Right renal cortex interstitium (tissue), 3 donors: ENCODE measurements at regions not wholly inside any gene's neighbourhood (a gene's known extent, or its start where the extent isn't known, plus 50 kb on each side); places are given as distances from the start of the nearest gene placed in this dataset.
A peak's percentile ranks its signal among the peaks of the same experiment; 100 is the strongest.

Experiments
- DNase-seq, 3 donors: peaks; one replicate each; pipeline ENCODE4 v3.0.0-alpha.2; 2013; ENCODE audit warnings: low read depth in 3 of 3, low spot score in 2 of 3

GRCh38 chr13:111862836-111863815, 203.8 kb upstream of the SOX1 start:
- DNase-seq: no peak

- no peak for DNase-seq
Observed at GRCh38 chr13:111864566-111864965, 202.4 kb upstream of the SOX1 start.

GRCh38 chr13:111865046-111865445, 201.9 kb upstream of the SOX1 start:
- DNase-seq: no peak

- no peak for DNase-seq
Observed at GRCh38 chr13:111865826-111866225, 201.1 kb upstream of the SOX1 start.

GRCh38 chr13:111866731-111867245, 200.2 kb upstream of the SOX1 start:
- DNase-seq: no peak

GRCh38 chr13:111867657-111868056, 199.3 kb upstream of the SOX1 start:
- DNase-seq: no peak

- DNase-seq: no peak
Observed at GRCh38 chr13:111868716-111869115, 198.2 kb upstream of the SOX1 start.

- no peak for DNase-seq
Observed at GRCh38 chr13:111872475-111873150, 194.3 kb upstream of the SOX1 start.

GRCh38 chr13:111873676-111874178, 193.2 kb upstream of the SOX1 start:
- no peak for DNase-seq

- no peak for DNase-seq
Observed at GRCh38 chr13:111874981-111875380, 192.0 kb upstream of the SOX1 start.

- no peak for DNase-seq
Observed at GRCh38 chr13:111875915-111876314, 191.0 kb upstream of the SOX1 start.

GRCh38 chr13:111876506-111876905, 190.4 kb upstream of the SOX1 start:
- no peak for DNase-seq

GRCh38 chr13:111877906-111878305, 189.0 kb upstream of the SOX1 start:
- DNase-seq: no peak

GRCh38 chr13:111879719-111880118, 187.2 kb upstream of the SOX1 start:
- no peak for DNase-seq

- DNase-seq: no peak
Observed at GRCh38 chr13:111880185-111880584, 186.8 kb upstream of the SOX1 start.

- DNase-seq: no peak
Observed at GRCh38 chr13:111881700-111882099, 185.2 kb upstream of the SOX1 start.

GRCh38 chr13:111882351-111882750, 184.6 kb upstream of the SOX1 start:
- no peak for DNase-seq

- DNase-seq: no peak
Observed at GRCh38 chr13:111883571-111884343, 183.2 kb upstream of the SOX1 start.

GRCh38 chr13:111886217-111886945, 180.6 kb upstream of the SOX1 start:
- no peak for DNase-seq

- DNase-seq: peak in 1 of 3 donors; percentile 47
Observed at GRCh38 chr13:111893071-111893606, 173.8 kb upstream of the SOX1 start.
